Endodermal cell (in vitro differentiated cells): ENCODE measurements at regions not wholly inside any gene's neighbourhood (a gene's known extent, or its start where the extent isn't known, plus 50 kb on each side); places are given as distances from the start of the nearest gene placed in this dataset.

Experiments
- DNase-seq: peaks from one replicate; pipeline ENCODE4 v3.0.0-alpha.2; 2017
- H3K27ac ChIP-seq: 2 replicates; pipeline ENCODE4 v1.5.1; 2013; ENCODE audit warnings: mild to moderate bottlenecking, low read depth, low read length, moderate library complexity
- H3K27me3 ChIP-seq: 2 replicates; pipeline ENCODE4 v1.6.1; 2013; ENCODE audit warnings: mild to moderate bottlenecking, low read length, moderate library complexity; ENCODE audit not compliant: insufficient read depth, control insufficient read depth, poor library complexity, severe bottlenecking
- H3K36me3 ChIP-seq: 2 replicates; pipeline ENCODE4 v1.7.0; 2013; ENCODE audit warnings: mild to moderate bottlenecking, low read length, moderate library complexity; ENCODE audit not compliant: control insufficient read depth, insufficient read depth
- H3K4me1 ChIP-seq: one replicate; pipeline ENCODE4 v1.7.0; 2013; ENCODE audit warnings: low read length; ENCODE audit not compliant: control insufficient read depth, insufficient read depth
- H3K4me3 ChIP-seq: 2 replicates; pipeline ENCODE4 v1.5.1; 2013; ENCODE audit warnings: mild to moderate bottlenecking, low read length, moderate library complexity
- H3K9ac ChIP-seq: 2 replicates; pipeline ENCODE4 v1.6.1; 2013; ENCODE audit warnings: mild to moderate bottlenecking, low read length, moderate library complexity; ENCODE audit not compliant: poor library complexity, severe bottlenecking; ENCODE audit errors: extremely low read depth
- H3K9me3 ChIP-seq: 2 replicates; pipeline ENCODE4 v1.6.1; 2013; ENCODE audit warnings: mild to moderate bottlenecking, low read length, moderate library complexity; ENCODE audit not compliant: control insufficient read depth
- H3K27ac Mint-ChIP-seq: 2 replicates; pipeline ENCODE4 v1.8.0; 2020; ENCODE audit warnings: mixed read lengths
- H3K27me3 Mint-ChIP-seq: 2 replicates; pipeline ENCODE4 v1.8.0; 2021; ENCODE audit warnings: mild to moderate bottlenecking, mixed read lengths; ENCODE audit not compliant: insufficient read depth
- H3K36me3 Mint-ChIP-seq: 2 replicates; pipeline ENCODE4 v1.8.0; 2020; ENCODE audit warnings: low read depth, mixed read lengths
- H3K4me1 Mint-ChIP-seq: 2 replicates; pipeline ENCODE4 v1.8.0; 2020; ENCODE audit warnings: mixed read lengths
- H3K4me3 Mint-ChIP-seq: 2 replicates; pipeline ENCODE4 v1.8.0; 2020; ENCODE audit warnings: mild to moderate bottlenecking, moderate library complexity, mixed read lengths
- H3K9me3 Mint-ChIP-seq: 2 replicates; pipeline ENCODE4 v1.8.0; 2020; ENCODE audit warnings: mild to moderate bottlenecking, mixed read lengths
- CTCF ChIP-seq: fragments of 200-600 bp; sonication (generic); conservative IDR thresholded peaks from 2 replicates; pipeline ENCODE4 v1.5.0; 2021; ENCODE audit warnings: antibody characterized with exemption, mild to moderate bottlenecking
- WGBS, 2 experiments: methylation state at CpG; one replicate each; pipeline versions ENCODE4 v1.1.5 to v1.1.7; 2013; ENCODE audit warnings: missing lambda C conversion rate in 2 of 2, mixed read lengths in 1 of 2; ENCODE audit not compliant: insufficient coverage in 1 of 2, insufficient read length in 1 of 2; 5-methylcytosine and 5-hydroxymethylcytosine counted together

GRCh38 chr5:74382123-74382855 lies 258.2 kb downstream of the ENC1 start:
- Mint-ChIP-seq H3K9me3 (no peaks in the 10 kb centered on the region), H3K27ac (no peak overlapping the region), H3K4me3 (no peak overlapping the region), H3K4me1 (peaks cover 15% of the 10 kb centered on the region), H3K27me3 (no peaks in the 10 kb centered on the region), H3K36me3 (no peaks in the 10 kb centered on the region)
- no peak for TF ChIP-seq CTCF
- no peak overlapping the region for H3K9ac ChIP-seq
- H3K9me3 ChIP-seq, result peaks cover 4% of the 10 kb centered on the region
- no peak overlapping the region for H3K27ac ChIP-seq
- no peaks in the 10 kb centered on the region for H3K36me3 ChIP-seq
- no peaks in the 10 kb centered on the region for H3K27me3 ChIP-seq
- DNase-seq, result no peak
- H3K4me1 ChIP-seq, result no peaks in the 10 kb centered on the region
- H3K4me3 ChIP-seq, result no peak overlapping the region
- 86 to 100% methylated on average over 1 to 2 of the region's 3 CpGs for WGBS, 2 experiments

- Mint-ChIP-seq H3K27ac (no peak overlapping the region), H3K9me3 (no peaks in the 10 kb centered on the region), H3K4me3 (no peak overlapping the region), H3K27me3 (no peaks in the 10 kb centered on the region), H3K36me3 (no peaks in the 10 kb centered on the region), H3K4me1 (peaks cover 18% of the 10 kb centered on the region)
- WGBS, 2 experiments, result 96 to 98% methylated on average over 5 of the region's 5 CpGs
- no peak overlapping the region for H3K9ac ChIP-seq
- no peaks in the 10 kb centered on the region for H3K4me1 ChIP-seq
- H3K36me3 ChIP-seq, result no peaks in the 10 kb centered on the region
- DNase-seq, result no peak
- no peak overlapping the region for H3K27ac ChIP-seq
- no peak overlapping the region for H3K4me3 ChIP-seq
- H3K27me3 ChIP-seq, result no peaks in the 10 kb centered on the region
- TF ChIP-seq CTCF, result no peak
- no peaks in the 10 kb centered on the region for H3K9me3 ChIP-seq
Observed at GRCh38 chr5:74380193-74380592, 260.3 kb downstream of the ENC1 start.

- Mint-ChIP-seq H3K4me3 (no peak overlapping the region), H3K9me3 (no peaks in the 10 kb centered on the region), H3K27me3 (no peaks in the 10 kb centered on the region), H3K4me1 (peaks cover 8% of the 10 kb centered on the region), H3K36me3 (no peaks in the 10 kb centered on the region), H3K27ac (no peak overlapping the region)
- Histone ChIP-seq H3K9ac (no peak overlapping the region), H3K27me3 (no peaks in the 10 kb centered on the region), H3K27ac (no peak overlapping the region), H3K9me3 (no peaks in the 10 kb centered on the region), H3K4me3 (no peak overlapping the region), H3K4me1 (no peaks in the 10 kb centered on the region), H3K36me3 (no peaks in the 10 kb centered on the region)
- no peak for TF ChIP-seq CTCF
- DNase-seq, result no peak
- WGBS, 2 experiments, result 93% methylated on average over 1 of the region's 1 CpG; no CpG with 5 or more reads in 1 of the 2 experiments
Observed at GRCh38 chr5:74378464-74378863, 262.1 kb downstream of the ENC1 start.
